HG02678 (cell line): ENCODE measurements at regions not wholly inside any gene's neighbourhood (a gene's known extent, or its start where the extent isn't known, plus 50 kb on each side); places are given as distances from the start of the nearest gene placed in this dataset.
"Not testable (repeated sequence)": the region's sequence is repeated elsewhere in the genome, so short reads cannot be mapped to it uniquely, and the experiment has no call there.

Source experiments
- ATAC-seq: cut with Tn5 transposase; IDR thresholded peaks from one replicate; pipeline ENCODE4 v1.9.1; 2021; ENCODE audit warnings: mild to moderate bottlenecking, moderate library complexity; ENCODE audit not compliant: unreplicated experiment

DNA sequence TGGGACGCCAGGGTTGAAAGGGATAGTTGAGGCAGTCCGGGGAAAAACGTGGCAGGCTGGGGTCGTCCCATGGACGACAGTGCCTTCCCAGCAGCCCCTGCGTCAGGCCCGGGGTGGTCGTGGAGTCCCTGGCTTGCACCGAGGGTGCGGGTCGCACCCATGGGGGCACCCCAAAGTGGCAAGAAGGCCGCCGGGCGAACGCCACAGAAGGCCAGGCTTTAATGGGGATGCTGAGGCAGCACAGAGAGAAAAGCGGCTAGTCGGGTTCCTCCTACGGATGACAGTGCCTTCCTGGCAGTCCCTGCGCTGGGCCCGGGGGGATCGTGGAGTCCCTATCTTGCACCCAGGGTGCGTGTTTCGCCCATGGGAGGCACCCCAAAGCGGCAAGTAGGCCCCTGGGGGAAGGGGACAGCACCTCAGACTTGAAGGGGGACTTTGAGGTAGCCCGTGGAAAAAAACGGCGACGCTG is 158.6 kb upstream of the ALG10B start:
- ATAC-seq, result no peak

GRCh38 chr12:38158428-38159091 is 158.0 kb upstream of the ALG10B start:
- no peak for ATAC-seq

- no peak for ATAC-seq
These were observed 157.5 kb upstream of the ALG10B start for GRCh38 chr12:38159092-38159551.

DNA sequence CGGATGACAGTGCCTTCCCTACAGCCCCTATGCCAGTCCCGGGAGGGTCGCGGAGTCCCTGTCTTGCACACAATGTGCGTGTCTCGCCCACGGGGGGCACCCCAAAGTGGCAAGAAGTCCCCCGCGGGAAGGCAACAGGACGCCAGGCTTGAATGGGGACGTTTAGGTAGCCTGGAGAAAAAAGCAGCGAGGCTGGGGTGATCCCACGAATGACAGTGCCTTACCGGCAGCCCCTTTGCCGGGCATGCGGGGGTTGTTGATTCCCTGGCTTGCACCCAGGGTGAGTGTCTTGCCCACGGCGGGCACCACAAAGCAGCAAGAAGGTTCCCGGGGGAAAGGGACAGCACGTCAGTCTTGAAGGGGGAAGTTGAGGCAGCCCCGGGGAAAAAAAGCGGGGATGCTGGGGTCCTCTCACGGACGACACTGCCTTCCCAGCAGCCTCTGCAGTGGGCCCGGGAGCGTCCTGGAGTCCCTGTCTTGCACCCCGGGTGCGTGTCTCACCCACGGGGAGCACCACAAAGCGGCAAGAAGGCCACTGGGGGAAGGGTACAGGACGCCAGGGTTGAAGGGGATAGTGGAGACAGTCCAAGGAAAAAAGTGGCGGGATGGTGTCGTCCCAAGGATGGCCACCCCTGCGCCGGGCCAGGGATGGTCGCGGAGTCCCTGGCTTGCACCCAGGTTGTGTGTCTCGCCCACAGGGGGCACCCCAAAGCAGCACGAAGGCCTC is 156.8 kb upstream of the ALG10B start:
- no peak for ATAC-seq

GRCh38 chr12:38160318-38161122 is 156.1 kb upstream of the ALG10B start:
- no peak for ATAC-seq

- ATAC-seq, result no peak
These were observed 155.2 kb upstream of the ALG10B start for GRCh38 chr12:38161123-38162000.

DNA sequence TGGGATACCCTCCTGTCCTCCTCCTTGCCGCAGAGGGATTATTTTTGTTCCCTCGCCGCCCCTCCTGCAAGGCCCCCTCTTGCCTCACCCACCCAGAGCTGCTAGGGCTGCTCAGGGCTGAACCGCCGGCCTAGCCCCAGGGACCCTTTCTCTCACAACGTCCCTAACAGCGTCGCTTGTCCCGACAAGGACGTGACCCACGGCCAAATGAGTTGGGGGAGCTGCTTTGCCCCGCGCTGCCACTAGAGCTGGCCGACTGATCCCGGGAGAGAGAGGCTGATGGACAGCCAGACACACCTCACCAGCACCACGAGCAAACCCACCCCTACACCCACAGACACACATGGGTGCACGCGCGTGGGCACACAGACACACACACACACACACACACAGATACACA is 154.6 kb upstream of the ALG10B start:
- no peak for ATAC-seq

GRCh38 chr12:38162708-38163441 is 153.7 kb upstream of the ALG10B start:
- ATAC-seq, result no peak

GRCh38 chr12:38163442-38163801 is 153.2 kb upstream of the ALG10B start:
- ATAC-seq, result no peak

- no peak for ATAC-seq
These were observed 150.3 kb upstream of the ALG10B start for GRCh38 chr12:38166225-38166624.

GRCh38 chr12:38175538-38175937 is 141.0 kb upstream of the ALG10B start:
- ATAC-seq, result no peak

DNA sequence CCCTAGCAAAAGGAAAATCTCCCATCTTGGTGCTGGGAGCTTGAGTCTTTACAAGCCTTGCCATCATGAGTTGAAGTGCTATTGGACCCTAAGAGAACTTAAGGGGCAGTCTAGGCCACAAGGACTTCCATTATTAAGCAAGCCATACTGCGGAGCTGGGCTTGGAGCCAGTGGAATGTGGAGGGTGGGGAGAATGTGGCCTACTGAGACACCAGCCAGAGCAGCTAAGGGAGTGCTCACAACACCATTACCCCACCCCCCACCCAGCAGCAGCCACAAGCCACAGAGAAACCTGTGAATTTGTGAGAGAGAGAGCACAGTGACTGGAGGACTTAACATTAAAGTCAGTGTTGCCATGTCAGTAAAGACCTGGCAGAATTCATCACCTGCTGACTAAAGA is 133.0 kb upstream of the ALG10B start:
- not testable (repeated sequence) for ATAC-seq

DNA sequence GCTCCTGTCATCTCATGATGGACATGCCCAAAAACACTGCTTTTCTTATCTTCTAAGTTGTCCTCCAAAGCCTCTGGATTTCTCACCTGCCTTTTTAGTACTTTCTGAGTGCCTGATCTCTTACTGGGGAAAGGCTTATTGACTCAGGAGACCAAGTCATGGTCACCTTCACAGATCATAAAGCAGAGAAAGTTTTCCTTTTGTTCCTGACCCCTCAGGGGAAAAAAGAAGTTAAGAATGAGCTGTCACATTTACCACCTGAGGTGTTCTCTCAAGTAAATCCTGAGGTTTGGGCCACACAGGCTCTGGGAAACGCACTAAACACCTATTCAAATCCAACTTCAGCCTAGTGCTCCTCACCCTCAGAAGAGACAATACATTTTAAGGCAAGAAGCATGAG is 119.3 kb upstream of the ALG10B start:
- not testable (repeated sequence) for ATAC-seq

DNA sequence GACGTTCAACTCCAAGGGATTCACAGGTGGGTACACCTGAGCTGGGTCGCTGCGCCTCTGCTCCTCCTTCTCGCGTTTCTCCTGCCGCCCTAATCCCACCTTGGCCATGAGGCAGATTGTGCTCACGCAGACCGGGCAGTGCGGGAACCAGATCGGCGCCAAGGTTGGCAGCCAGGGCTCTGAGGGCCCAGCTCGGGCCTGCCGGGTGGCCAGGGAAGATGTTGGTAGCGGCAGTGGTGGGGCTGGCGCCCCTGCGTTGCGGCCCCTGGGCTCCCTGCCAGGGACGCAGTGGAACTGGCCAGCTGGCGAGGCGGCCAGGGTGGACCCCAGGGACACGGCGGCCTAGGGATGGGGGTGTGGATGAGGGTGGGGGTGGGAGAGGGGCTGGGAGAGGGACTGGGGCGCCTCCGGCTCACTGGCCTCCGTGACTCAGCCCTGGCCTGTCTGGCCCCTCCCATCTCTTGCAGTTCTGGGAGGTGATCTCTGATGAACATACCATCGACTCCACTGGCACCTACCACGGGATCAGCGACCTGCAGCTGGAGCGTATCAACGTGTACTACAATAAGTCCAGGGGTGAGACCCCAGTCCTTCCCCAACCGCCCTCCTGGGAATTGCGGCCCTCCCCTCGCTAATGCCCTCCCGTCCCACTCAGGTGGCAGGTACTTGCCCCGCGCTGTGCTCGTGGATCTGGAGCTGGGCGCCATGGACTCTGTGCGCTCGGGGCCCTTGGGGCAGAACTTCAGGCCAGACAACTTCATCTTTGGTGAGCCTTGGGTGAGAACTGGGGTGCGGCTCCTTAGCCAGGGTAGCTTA is 114.9 kb upstream of the ALG10B start:
- ATAC-seq, result no peak

GRCh38 chr12:38204831-38205230 is 111.7 kb upstream of the ALG10B start:
- ATAC-seq, result no peak

GRCh38 chr12:38222011-38222410 is 94.6 kb upstream of the ALG10B start:
- no peak for ATAC-seq

GRCh38 chr12:38238328-38238727 is 78.2 kb upstream of the ALG10B start:
- not testable (repeated sequence) for ATAC-seq

DNA sequence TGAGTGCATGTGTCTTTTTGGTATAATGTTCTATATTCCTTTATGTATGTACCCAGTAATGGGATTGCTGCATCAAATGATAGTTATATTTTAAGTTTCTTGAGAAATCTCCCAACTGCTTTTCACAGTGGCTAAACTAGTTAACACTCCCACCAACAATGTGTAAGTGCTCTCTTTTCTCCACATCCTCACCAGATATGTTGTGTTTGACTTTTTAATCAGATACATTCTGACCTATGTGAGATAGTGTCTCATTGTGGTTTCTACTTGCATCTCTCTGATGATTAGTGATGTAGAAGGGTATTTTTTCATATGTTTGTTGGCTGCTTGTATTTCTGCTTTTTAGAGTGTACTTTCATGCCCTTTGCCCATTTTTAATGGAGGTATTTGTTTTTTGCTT is 62.8 kb upstream of the ALG10B start:
- ATAC-seq, result no peak

- no peak for ATAC-seq
These were observed 58.2 kb upstream of the ALG10B start for GRCh38 chr12:38258411-38258810.
